CD4-positive, alpha-beta T cell (primary cell): ENCODE measurements at regions not wholly inside any gene's neighbourhood (a gene's known extent, or its start where the extent isn't known, plus 50 kb on each side); places are given as distances from the start of the nearest gene placed in this dataset.

Experiments used
- ATAC-seq: fragments of 200-7000 bp; cut with Tn5 transposase; one replicate; pipeline ENCODE4 v1.10.0; 2022; ENCODE audit warnings: mild to moderate bottlenecking; ENCODE audit not compliant: poor library complexity
- CTCF ChIA-PET: fragments of 350-600 bp; sonication (Branson Sonifier 250); formaldehyde crosslinking; loops from one replicate; lab custom pipeline; 2021; ENCODE audit warnings: antibody characterized with exemption, inconsistent platforms; lab: Charles Lee
- POLR2A ChIA-PET: fragments of 350-600 bp; sonication (Branson Sonifier 250); formaldehyde crosslinking; loops from one replicate; lab custom pipeline; 2021; ENCODE audit warnings: antibody characterized with exemption, inconsistent platforms; lab: Charles Lee
- DNase-seq, 14 experiments: peaks; one replicate each; pipeline ENCODE4 v3.0.0-alpha.2; 2013 to 2020; ENCODE audit warnings: mixed read lengths in 2 of 14
- H3K27ac ChIP-seq, 2 donors: one replicate each; pipeline versions ENCODE4 v1.5.1 to v1.7.0; 2013; ENCODE audit warnings: low read length in 2 of 2, low read depth in 1 of 2, mild to moderate bottlenecking in 1 of 2
- H3K27me3 ChIP-seq, 2 experiments: 1 replicate in 1 of 2; 2 replicates in 1 of 2; pipeline versions ENCODE4 v1.6.1 to v1.7.0; 2013; ENCODE audit warnings: low read length in 2 of 2, control low read depth in 1 of 2, mild to moderate bottlenecking in 1 of 2, moderate library complexity in 1 of 2; ENCODE audit not compliant: insufficient read depth in 2 of 2, control insufficient read depth in 1 of 2
- H3K36me3 ChIP-seq: one replicate; pipeline ENCODE4 v1.6.1; 2013; ENCODE audit warnings: low read length, control low read depth; ENCODE audit not compliant: insufficient read depth
- H3K4me1 ChIP-seq: one replicate; pipeline ENCODE4 v1.6.1; 2013; ENCODE audit warnings: low read length, control low read depth; ENCODE audit not compliant: insufficient read depth
- H3K4me3 ChIP-seq: one replicate; pipeline ENCODE4 v1.5.1; 2013; ENCODE audit warnings: mild to moderate bottlenecking, low read length, moderate library complexity
- H3K9me3 ChIP-seq, 2 experiments: 1 replicate in 1 of 2; 2 replicates in 1 of 2; pipeline versions ENCODE4 v1.6.1 to v1.7.0; 2013; ENCODE audit warnings: low read length in 2 of 2, mild to moderate bottlenecking in 2 of 2, control low read depth in 1 of 2, moderate library complexity in 1 of 2; ENCODE audit not compliant: control insufficient read depth in 1 of 2, insufficient read depth in 1 of 2
- H3K27ac Mint-ChIP-seq: one replicate; pipeline ENCODE4 v1.8.0; 2020; ENCODE audit warnings: mixed read lengths
- H3K27me3 Mint-ChIP-seq: one replicate; pipeline ENCODE4 v1.8.0; 2021; ENCODE audit warnings: mixed read lengths
- H3K36me3 Mint-ChIP-seq: one replicate; pipeline ENCODE4 v1.8.0; 2021; ENCODE audit warnings: low read depth, mixed read lengths
- H3K4me1 Mint-ChIP-seq: one replicate; pipeline ENCODE4 v1.8.0; 2021; ENCODE audit warnings: low read depth, mixed read lengths
- H3K4me3 Mint-ChIP-seq: one replicate; pipeline ENCODE4 v1.8.0; 2020; ENCODE audit warnings: mild to moderate bottlenecking, mixed read lengths
- H3K9me3 Mint-ChIP-seq: one replicate; pipeline ENCODE4 v1.8.0; 2020; ENCODE audit warnings: mixed read lengths
- intact Hi-C, 2 experiments: fragments of 100-400 bp; cut with DNase I in 1 of 2; cut with micrococcal nuclease in 1 of 2; formaldehyde crosslinking; loops; one replicate each; pipeline versions ENCODE4 v1.15.1 to v1.9.0; 2023 to 2025; cut with DNase I, micrococcal nuclease
- TF ChIP-seq, protein P1 (sequence below): fragments of 200-600 bp; IDR thresholded peaks from one replicate; pipeline ENCODE4 v1.8.0; 2022; ENCODE audit warnings: antibody characterized with exemption, mild to moderate bottlenecking

DNA sequence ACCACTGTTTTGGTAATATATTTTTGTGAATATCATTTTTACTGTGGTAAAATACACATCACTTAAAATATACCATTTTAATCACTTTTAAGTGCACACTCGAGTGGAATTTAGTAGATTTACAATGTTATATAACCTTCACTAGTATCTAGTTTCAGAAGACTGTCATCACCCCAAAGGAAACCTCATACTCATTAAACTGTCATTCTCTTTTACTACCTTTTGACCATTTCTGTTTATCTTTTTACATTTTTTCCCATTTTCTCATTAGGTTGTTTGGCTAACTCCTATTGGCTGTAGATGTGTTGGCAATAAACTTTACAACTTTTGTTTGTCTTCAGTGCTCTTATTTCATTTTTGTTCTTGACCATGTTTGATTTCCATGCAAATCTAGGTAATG is 1168.3 kb upstream of the PCDH7 start:
- TF ChIP-seq, protein P1, sequence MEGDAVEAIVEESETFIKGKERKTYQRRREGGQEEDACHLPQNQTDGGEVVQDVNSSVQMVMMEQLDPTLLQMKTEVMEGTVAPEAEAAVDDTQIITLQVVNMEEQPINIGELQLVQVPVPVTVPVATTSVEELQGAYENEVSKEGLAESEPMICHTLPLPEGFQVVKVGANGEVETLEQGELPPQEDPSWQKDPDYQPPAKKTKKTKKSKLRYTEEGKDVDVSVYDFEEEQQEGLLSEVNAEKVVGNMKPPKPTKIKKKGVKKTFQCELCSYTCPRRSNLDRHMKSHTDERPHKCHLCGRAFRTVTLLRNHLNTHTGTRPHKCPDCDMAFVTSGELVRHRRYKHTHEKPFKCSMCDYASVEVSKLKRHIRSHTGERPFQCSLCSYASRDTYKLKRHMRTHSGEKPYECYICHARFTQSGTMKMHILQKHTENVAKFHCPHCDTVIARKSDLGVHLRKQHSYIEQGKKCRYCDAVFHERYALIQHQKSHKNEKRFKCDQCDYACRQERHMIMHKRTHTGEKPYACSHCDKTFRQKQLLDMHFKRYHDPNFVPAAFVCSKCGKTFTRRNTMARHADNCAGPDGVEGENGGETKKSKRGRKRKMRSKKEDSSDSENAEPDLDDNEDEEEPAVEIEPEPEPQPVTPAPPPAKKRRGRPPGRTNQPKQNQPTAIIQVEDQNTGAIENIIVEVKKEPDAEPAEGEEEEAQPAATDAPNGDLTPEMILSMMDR, result no peak
- ChIA-PET CTCF (no interaction called here), POLR2A (no interaction called here)
- Histone ChIP-seq H3K27me3 (no peaks in the 10 kb centered on the region), H3K36me3 (no peaks in the 10 kb centered on the region), H3K9me3 (peaks cover 0 to 3% of the 10 kb centered on the region in 2 experiments), H3K4me1 (no peaks in the 10 kb centered on the region), H3K4me3 (no peak overlapping the region), H3K27ac (no peak overlapping the region)
- DNase-seq (no peak), ATAC-seq (no peak)
- no peak overlapping the region for H3K27ac Mint-ChIP-seq
- H3K4me3 Mint-ChIP-seq, result no peak overlapping the region
- H3K9me3 Mint-ChIP-seq, result peaks cover 13% of the 10 kb centered on the region
- H3K4me1 Mint-ChIP-seq, result no peaks in the 10 kb centered on the region
- no peaks in the 10 kb centered on the region for H3K36me3 Mint-ChIP-seq
- intact Hi-C loops, result no loop called here
- H3K27me3 Mint-ChIP-seq, result no peaks in the 10 kb centered on the region

DNA sequence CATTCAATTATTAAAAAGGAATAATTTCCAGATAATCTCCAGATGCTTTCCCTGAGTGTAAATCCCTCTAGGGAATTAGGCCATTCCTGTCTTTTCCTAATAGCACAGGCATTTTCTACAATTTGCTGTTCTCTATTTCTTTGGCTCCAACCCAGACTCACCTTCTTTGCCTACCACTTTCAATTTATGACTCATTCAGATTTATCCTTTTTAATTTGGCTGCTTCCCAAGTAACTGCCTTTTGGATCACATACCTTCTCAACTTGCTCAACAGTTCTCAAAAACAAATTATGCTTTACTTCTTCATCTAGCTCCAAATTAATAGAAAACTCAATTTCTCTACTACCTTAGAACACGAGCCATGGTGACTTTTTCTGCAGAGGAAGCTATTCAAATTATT is 1166.3 kb upstream of the PCDH7 start:
- H3K4me1 Mint-ChIP-seq, result no peaks in the 10 kb centered on the region
- no peaks in the 10 kb centered on the region for H3K9me3 ChIP-seq
- no peak overlapping the region for H3K4me3 Mint-ChIP-seq
- TF ChIP-seq, protein P1, result no peak
- POLR2A ChIA-PET, result no interaction called here
- no peaks in the 10 kb centered on the region for H3K4me1 ChIP-seq
- no peak overlapping the region for H3K27ac ChIP-seq
- peaks cover 4% of the 10 kb centered on the region for H3K9me3 Mint-ChIP-seq
- no peak overlapping the region for H3K27ac Mint-ChIP-seq
- H3K36me3 ChIP-seq, result no peaks in the 10 kb centered on the region
- H3K4me3 ChIP-seq, result no peak overlapping the region
- ATAC-seq (no peak), DNase-seq (no peak)
- no peaks in the 10 kb centered on the region for H3K27me3 ChIP-seq
- no peaks in the 10 kb centered on the region for H3K27me3 Mint-ChIP-seq
- H3K36me3 Mint-ChIP-seq, result no peaks in the 10 kb centered on the region
- intact Hi-C loops, result no loop called here
- CTCF ChIA-PET, result no interaction called here

DNA sequence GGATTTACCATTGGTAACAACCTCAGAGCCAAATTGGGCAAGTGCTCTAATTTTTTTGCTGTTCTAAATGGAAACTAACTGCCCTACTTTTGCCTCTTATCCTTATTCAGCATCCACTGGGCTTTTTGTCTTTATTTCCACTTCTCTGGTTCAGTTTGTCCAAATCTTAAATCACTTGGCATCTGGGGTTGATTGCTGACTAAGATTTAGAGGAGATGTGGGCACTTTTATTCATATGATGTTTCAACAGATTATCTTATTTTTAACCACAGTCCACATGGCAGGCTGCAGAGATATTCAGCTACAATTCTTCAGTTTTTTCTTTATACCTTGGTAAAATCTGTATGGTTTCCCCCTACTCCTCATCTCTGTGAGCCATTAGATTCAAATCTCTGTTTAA is 1161.4 kb upstream of the PCDH7 start:
- Mint-ChIP-seq H3K27me3 (no peaks in the 10 kb centered on the region), H3K36me3 (no peaks in the 10 kb centered on the region), H3K27ac (no peak overlapping the region), H3K4me3 (no peak overlapping the region), H3K4me1 (no peaks in the 10 kb centered on the region), H3K9me3 (peaks cover 5% of the 10 kb centered on the region)
- intact Hi-C loops, result no loop called here
- H3K36me3 ChIP-seq, result no peaks in the 10 kb centered on the region
- POLR2A ChIA-PET, result no interaction called here
- H3K9me3 ChIP-seq, result no peaks in the 10 kb centered on the region
- CTCF ChIA-PET, result no interaction called here
- no peaks in the 10 kb centered on the region for H3K27me3 ChIP-seq
- DNase-seq, result no peak
- H3K27ac ChIP-seq, result no peak overlapping the region
- no peak overlapping the region for H3K4me3 ChIP-seq
- H3K4me1 ChIP-seq, result no peaks in the 10 kb centered on the region
- TF ChIP-seq, protein P1, result no peak
- ATAC-seq, result no peak
